Right renal cortex interstitium (tissue), 3 donors: ENCODE measurements at regions not wholly inside any gene's neighbourhood (a gene's known extent, or its start where the extent isn't known, plus 50 kb on each side); places are given as distances from the start of the nearest gene placed in this dataset.

Experiments used
- DNase-seq, 3 donors: peaks; one replicate each; pipeline ENCODE4 v3.0.0-alpha.2; 2013; ENCODE audit warnings: low read depth in 3 of 3, low spot score in 2 of 3

- no peak for DNase-seq
These were observed 191.7 kb upstream of the GSC start for GRCh38 chr14:94961386-94962165.

- DNase-seq: no peak
These were observed 190.5 kb upstream of the GSC start for GRCh38 chr14:94960285-94961001.

- DNase-seq: no peak
These were observed 183.8 kb upstream of the GSC start for GRCh38 chr14:94953541-94954260.

- DNase-seq: no peak
These were observed 182.2 kb upstream of the GSC start for GRCh38 chr14:94952097-94952496.

DNA sequence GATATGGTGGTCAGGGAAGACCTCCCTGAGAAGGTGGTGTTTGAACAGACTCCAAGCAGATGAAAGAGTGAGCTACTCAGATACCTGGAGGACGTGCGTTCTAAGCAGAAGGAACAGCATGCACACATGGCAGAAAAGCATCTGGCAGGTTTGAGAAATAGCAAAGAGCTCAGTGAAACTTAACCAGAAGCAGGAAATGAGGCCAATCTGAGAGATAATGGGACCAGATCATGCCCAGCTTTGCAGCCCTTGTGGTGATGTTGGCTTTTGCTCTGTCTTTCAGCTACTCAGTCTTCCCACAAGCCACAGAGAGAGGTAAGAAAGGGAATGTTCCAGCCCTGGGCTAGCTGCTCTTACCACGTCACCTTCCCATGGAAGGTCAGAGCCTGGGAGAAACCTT is 176.3 kb upstream of the GSC start:
- DNase-seq: no peak

- DNase-seq: no peak
These were observed 175.7 kb upstream of the GSC start for GRCh38 chr14:94945615-94946014.

- DNase-seq: no peak
These were observed 174.8 kb upstream of the GSC start for GRCh38 chr14:94944636-94945258.

DNA sequence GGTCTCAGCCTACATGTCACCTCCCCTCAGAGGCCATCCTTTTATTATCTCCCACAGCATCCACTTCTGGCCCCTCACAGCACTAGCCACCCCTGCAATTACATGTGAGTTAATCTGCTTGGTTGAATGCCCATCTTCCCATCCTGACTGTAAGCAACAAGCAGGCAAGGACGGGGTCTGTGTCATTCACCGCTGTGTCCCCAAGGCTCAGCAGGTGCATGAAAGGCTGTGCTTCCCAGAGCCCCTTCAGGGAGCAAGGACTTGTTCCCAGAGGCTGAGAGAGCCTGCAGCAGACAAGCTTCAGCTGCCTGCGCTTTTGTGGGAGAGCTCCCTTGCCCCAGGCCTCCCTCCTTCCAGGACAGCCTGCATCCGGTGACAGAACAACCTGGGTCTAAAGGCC is 172.7 kb upstream of the GSC start:
- DNase-seq: no peak

DNA sequence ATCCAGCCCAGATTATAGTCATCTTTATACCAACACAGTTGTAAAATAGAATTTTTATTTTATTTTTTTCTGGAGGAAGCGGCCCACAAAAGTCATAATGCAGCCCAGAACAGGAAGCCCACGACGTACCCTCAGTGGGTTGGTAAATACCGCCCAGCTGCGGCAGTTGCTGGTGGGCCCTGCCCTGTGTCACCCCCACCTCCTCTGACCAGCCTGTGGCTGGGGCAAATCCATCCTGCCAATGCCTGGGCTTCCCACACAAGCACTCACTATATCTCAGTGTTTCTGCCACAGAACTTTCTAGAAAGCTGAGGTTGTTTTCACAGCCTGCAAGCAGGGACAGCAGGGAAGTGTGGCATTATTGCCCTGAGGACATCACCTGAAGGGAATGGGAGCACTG is 171.4 kb upstream of the GSC start:
- no peak for DNase-seq

DNA sequence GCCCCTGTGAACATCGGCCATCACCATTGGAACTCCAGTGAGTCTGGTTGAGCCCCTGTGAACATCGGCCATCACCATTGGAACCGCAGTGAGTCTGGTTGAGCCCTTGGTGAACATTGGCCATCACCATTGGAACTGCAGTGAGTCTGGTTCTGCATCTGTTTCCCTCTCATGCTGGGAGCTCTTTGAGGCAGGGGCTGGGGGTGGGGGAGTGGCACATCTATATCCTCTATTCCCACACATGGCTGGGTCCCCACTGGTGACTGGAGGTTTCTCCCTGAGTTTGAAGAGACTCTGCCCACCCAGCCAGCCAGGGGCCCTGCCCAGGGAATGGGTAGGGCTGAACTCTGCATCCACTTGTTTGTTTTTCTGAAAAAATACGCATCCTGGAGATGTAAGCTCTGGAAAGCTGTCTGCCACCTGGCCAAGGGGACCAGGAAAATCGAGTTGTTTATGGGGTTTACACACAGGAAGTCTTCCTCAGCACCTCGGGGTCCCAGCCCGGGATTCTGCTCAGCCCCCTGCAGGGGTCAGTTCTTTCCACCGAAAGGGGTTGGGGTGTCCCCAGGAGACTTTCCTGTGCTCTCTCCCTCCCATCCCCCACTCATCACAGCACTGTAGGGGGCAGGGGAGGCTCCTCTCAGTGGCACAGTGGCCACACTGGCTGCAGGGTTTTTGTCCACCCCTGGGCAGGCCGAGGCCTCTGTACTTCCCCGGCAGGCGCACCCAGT is 170.5 kb upstream of the GSC start:
- no peak for DNase-seq

DNA sequence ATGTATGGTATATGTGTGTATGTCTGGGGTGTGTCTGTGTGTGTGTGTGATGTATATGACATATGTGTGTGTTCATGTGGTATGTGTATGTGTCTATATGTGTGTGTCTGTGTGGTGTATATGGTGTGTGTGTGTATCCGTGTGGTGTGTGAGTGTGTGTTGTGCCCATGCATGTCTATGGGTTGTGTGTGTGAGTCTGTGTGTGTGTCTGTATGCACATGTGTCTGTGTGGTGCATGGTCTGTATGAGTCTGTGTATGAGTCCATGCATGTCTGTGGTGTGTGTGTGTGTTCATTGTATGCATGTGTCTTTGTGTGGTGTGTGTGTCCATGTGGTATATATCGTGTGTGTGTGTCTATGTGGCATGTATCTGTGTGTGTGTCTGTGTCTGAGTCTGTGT is 168.1 kb upstream of the GSC start:
- DNase-seq: no peak

DNA sequence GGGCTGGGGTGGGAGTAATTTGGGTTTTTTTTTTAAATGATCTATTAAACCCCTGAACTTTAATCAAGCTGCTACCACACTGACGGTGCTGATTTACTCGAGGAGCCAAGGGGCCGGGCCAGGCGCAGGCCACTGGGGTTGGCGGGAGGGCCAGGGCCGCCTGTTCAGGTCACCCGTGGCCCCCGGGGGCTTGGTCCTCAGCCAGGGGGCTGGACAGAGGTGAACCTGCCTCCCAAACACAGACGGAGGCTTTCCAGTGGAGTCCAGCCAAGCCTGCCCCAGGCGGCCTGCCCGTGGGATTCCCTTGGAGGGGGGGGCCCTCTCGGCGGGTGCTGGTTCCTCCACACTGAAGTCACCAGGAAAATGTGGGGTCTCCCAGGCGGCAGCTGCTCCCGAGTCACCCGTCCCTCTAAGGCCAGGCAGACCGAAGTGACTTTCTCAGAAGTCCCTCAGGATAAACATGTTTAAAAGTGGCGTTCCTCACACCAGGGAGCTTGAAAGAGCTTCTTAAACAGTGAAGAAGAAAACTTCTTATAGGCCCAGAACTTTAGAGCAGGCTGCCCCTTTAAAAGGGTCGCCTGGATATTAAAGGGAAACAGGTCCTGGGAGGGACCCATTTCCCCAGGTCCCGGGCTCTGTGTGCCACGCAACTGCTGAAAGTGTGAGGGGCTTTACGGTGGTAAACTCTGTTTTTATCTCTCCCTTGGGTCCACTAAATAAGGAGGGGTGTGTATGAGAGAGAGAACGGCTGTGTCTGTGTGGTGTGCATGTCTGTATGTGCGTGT is 167.2 kb upstream of the GSC start:
- peak in 1 of 3 donors; percentile 13 for DNase-seq

DNA sequence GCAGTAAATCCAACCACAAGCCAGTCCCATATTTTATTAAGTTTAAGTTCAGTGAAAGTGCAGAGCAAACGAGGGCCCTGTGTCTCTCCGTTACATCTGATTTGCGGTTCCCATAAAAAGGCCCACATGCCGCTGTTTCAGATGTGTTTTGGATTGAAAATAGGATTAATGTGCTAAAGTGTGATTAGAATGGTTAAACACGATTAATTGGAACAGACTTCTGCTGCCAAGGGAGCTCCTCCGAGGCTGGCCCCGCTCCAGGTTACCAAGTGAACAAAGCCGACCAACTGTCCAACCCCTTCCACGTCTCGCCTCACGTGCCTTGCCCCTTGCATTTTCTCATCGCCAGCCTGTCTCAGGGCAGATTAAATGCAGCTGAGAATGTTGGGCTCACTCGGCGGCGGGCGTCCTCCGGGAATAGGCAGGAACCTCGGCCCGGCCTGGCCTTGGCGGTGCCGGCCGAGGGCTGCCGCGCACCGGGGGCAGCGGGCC is 166.5 kb upstream of the GSC start:
- DNase-seq: peak in 2 of 3 donors; percentile 29 to 53

DNA sequence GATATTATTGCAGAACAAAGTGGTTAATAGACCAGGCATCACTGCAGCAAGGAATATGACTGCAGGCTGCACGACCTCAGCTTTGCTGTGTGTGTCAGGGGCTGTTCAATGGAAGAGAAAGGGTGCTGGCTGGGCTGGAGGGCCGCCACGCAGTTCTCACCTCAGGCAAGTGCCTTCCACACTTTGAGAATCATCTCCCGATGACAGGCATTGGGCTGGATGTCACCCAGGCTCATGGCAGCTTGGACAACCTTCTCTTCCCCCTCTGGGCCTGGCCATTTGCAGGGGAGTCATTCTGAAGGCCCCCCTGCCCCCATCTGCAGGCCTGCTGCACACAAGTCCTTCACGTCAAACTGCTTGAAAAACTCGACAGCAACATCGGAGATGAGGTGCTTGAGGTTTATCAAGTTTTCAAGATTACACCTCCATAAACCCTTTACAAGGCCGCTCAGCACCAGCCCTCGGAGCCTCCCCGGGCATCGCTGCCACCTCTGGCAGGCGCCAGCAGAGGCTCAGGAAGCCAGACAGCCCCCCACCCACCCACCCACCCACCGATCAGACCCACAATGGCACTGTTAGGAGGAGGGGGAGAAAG is 165.9 kb upstream of the GSC start:
- DNase-seq: no peak

- DNase-seq: no peak
These were observed 164.4 kb upstream of the GSC start for GRCh38 chr14:94934276-94934810.

DNA sequence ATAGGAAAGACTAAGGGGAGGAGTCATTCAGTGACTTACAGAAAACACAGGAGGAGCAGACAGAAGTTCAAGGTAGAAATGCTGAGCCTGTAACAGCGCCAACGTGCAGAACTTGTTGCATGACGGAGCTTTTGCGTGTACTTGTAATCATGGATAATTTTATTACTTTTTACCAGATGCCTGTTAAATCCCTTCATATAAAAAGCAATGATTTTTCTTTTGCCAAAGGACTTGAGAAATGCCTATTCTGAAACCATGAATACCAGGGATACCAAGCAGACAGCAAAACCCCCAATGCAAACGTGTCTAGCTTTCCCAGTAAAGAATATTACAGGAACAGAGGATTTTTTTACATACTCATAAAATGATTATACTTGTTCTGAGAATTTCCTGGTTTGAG is 163.6 kb upstream of the GSC start:
- no peak for DNase-seq

GRCh38 chr14:94932589-94932988 is 162.7 kb upstream of the GSC start:
- DNase-seq: no peak

DNA sequence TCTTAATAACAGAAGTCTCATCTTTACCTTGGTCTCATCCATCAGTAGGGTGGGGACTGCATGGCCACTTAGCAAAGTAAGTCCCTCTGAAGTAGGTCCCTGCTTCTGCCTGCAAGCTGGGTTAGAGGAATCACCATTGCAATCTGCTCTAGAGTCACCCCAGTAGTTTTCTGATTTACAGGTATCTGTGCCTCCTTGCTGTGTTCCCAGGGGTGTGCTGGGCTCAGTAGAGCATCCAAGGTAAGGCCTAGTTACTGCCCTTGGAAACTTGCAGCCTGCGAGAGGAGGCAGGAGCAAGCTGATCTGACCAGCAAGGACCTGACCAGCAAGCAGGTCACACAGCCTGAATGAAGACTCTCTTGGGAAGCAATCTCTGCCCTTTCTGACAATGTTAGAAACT is 160.8 kb upstream of the GSC start:
- no peak for DNase-seq

DNA sequence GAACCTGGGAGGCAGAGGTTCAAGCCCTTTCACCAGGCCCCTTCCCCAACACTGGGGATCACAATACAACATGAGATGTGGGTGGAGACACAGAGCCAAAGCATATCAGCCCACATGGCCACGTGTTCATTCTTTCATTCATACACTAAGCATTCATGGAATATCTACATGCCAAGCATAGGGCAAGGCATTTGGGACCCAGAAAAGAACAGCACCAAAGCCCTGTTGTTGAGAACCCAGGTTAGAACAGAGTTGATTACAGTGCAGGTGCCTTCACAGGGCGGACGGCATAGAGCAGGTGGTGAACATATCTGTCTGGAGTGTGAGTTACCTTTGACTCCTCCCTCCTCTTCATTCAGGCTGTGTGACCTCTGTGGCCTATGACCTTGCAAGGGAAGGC is 159.4 kb upstream of the GSC start:
- no peak for DNase-seq
